Tibial nerve (tissue), 4 donors: ENCODE measurements at regions not wholly inside any gene's neighbourhood (a gene's known extent, or its start where the extent isn't known, plus 50 kb on each side); places are given as distances from the start of the nearest gene placed in this dataset.
A peak's percentile ranks its signal among the peaks of the same experiment; 100 is the strongest.
"Not testable (repeated sequence)": the region's sequence is repeated elsewhere in the genome, so short reads cannot be mapped to it uniquely, and the experiment has no call there.

Experiments
- DNase-seq, 2 donors: peaks; one replicate each; pipeline ENCODE4 v3.0.0-alpha.2; 2019; ENCODE audit warnings: low spot score in 2 of 2
- H3K27ac ChIP-seq, 4 donors: fragments of 200-600 bp; sonication (generic) in 3 of 4; one replicate each; pipeline ENCODE4 v1.5.1; 2017 to 2019; ENCODE audit warnings: mild to moderate bottlenecking in 1 of 4
- H3K27me3 ChIP-seq, 2 donors: fragments of 200-600 bp; sonication (generic) in 1 of 2; one replicate each; pipeline versions ENCODE4 v1.5.1 to v1.6.0; 2017 to 2019
- H3K36me3 ChIP-seq, 3 donors: fragments of 200-600 bp; sonication (generic); one replicate each; pipeline ENCODE4 v1.5.1; 2018 to 2019
- H3K4me1 ChIP-seq, 4 donors: fragments of 200-600 bp; sonication (generic) in 3 of 4; one replicate each; pipeline ENCODE4 v1.5.1; 2017 to 2019
- H3K4me3 ChIP-seq, 4 donors: fragments of 200-600 bp; sonication (generic) in 3 of 4; one replicate each; pipeline ENCODE4 v1.5.1; 2017 to 2019; ENCODE audit warnings: mild to moderate bottlenecking in 1 of 4, moderate library complexity in 1 of 4
- H3K9me3 ChIP-seq, 4 donors: fragments of 200-600 bp; sonication (generic) in 3 of 4; one replicate each; pipeline ENCODE4 v1.5.1; 2017 to 2019
- EP300 ChIP-seq, 2 donors: sonication (generic); formaldehyde crosslinking; IDR thresholded peaks; one replicate each; pipeline ENCODE4 v1.6.1; 2017; ENCODE audit warnings: antibody characterized with exemption in 2 of 2, mild to moderate bottlenecking in 1 of 2
- POLR2A ChIP-seq, 2 donors: fragments of 450-650 bp; IDR thresholded peaks; one replicate each; pipeline ENCODE4 v1.6.1; 2017; ENCODE audit warnings: antibody characterized with exemption in 2 of 2, mild to moderate bottlenecking in 2 of 2, moderate library complexity in 2 of 2
- WGBS, 2 donors: methylation state at CpG; one replicate each; pipeline ENCODE4 v1.1.5; 2018; 5-methylcytosine and 5-hydroxymethylcytosine counted together
- TF ChIP-seq, protein P1 (sequence below), 5 experiments: fragments of 200-600 bp in 3 of 5; fragments of 450-650 bp in 2 of 5; sonication (generic) in 3 of 5; IDR thresholded peaks; one replicate each; pipeline ENCODE4 v1.5.1; 2016 to 2019; ENCODE audit warnings: antibody characterized with exemption in 5 of 5, mild to moderate bottlenecking in 3 of 5, moderate library complexity in 2 of 5

DNA sequence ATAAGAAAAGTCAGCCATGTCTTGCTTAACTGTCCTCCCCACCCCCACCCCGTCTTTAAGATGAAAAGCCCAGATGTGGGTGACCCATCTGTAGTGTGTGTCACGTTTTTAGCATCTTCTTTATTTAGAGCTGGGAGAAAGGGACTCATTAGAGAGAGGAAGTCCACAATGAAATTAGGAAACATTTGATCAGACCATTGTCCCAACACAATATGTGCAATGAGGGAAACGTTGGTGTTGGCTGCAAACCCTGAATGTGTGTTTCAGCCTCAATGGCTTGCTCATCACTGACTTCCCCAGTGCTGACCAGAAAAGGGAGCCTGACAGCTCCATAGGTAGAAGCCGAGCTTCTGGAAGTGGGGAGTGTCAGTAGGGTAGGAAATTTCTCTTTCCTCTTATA lies 475.7 kb downstream of the CD83 start:
- Histone ChIP-seq H3K36me3 (no peaks in the 10 kb centered on the region), H3K27ac (no peak overlapping the region), H3K9me3 (no peaks in the 10 kb centered on the region), H3K27me3 (no peaks in the 10 kb centered on the region), H3K4me3 (no peak overlapping the region), H3K4me1 (no peaks in the 10 kb centered on the region)
- WGBS, 2 donors = 80 to 87% methylated on average over 4 of the region's 4 CpGs
- DNase-seq = no peak
- TF ChIP-seq POLR2A (IDR thresholded peaks at IDR 0.05) = no peak

DNA sequence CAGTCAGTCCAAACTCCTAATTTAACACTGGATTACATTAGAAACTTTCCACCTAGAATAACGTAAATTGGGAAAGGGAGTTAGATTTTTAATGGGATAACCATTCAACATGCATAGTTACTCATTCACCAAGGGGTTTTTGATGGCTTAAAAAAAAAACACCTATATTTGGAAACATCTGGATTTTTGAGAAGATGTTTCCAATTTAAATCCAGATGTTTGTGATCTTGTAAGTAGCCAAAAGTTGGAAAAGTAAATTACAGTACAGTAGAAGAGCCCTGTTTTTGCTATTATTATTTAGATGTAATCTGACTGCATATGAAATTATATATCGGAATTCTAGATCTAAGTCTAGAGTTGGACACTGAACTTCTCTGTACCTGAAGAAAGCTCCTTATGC lies 478.2 kb downstream of the CD83 start:
- no peak overlapping the region for H3K4me3 ChIP-seq
- H3K9me3 ChIP-seq = no peaks in the 10 kb centered on the region
- no peaks in the 10 kb centered on the region for H3K27me3 ChIP-seq
- DNase-seq = no peak
- H3K36me3 ChIP-seq = no peaks in the 10 kb centered on the region
- 93% methylated on average over 2 of the region's 2 CpGs for WGBS, 2 donors
- no peak overlapping the region for H3K27ac ChIP-seq
- TF ChIP-seq, protein P1, sequence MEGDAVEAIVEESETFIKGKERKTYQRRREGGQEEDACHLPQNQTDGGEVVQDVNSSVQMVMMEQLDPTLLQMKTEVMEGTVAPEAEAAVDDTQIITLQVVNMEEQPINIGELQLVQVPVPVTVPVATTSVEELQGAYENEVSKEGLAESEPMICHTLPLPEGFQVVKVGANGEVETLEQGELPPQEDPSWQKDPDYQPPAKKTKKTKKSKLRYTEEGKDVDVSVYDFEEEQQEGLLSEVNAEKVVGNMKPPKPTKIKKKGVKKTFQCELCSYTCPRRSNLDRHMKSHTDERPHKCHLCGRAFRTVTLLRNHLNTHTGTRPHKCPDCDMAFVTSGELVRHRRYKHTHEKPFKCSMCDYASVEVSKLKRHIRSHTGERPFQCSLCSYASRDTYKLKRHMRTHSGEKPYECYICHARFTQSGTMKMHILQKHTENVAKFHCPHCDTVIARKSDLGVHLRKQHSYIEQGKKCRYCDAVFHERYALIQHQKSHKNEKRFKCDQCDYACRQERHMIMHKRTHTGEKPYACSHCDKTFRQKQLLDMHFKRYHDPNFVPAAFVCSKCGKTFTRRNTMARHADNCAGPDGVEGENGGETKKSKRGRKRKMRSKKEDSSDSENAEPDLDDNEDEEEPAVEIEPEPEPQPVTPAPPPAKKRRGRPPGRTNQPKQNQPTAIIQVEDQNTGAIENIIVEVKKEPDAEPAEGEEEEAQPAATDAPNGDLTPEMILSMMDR (IDR thresholded peaks at IDR 0.05) = no peak
- no peak for TF ChIP-seq POLR2A (IDR thresholded peaks at IDR 0.05)
- no peak for TF ChIP-seq EP300 (IDR thresholded peaks at IDR 0.05)
- H3K4me1 ChIP-seq = no peaks in the 10 kb centered on the region

DNA sequence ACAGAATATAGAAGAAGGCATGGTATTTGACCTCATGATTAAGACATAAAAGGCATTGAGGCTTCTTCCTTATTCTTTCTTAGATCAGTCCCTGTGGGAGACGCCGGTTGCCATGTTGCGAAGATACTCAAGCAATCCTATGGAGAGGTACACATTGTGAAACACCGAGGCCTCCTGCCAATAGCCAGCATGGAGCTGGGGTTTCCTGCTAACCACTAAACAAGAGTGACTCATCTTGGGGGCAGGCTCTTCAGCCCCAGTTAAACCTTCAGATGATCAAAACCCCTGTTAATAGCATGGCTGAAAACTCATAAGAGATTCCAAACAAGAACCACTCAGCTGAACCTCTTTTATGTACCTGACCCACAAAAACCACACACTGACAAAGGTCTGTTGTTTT lies 478.8 kb downstream of the CD83 start:
- Histone ChIP-seq H3K36me3 (no peaks in the 10 kb centered on the region), H3K27ac (no peak overlapping the region), H3K27me3 (no peaks in the 10 kb centered on the region), H3K4me1 (no peaks in the 10 kb centered on the region), H3K4me3 (no peak overlapping the region), H3K9me3 (no peaks in the 10 kb centered on the region)
- peak in 1 of 2 donors; percentile 16 for DNase-seq
- TF ChIP-seq EP300 (IDR thresholded peaks at IDR 0.05) = no peak
- TF ChIP-seq, protein P1 (IDR thresholded peaks at IDR 0.05) = no peak
- TF ChIP-seq POLR2A (IDR thresholded peaks at IDR 0.05) = no peak
- 75 to 79% methylated on average over 4 of the region's 4 CpGs for WGBS, 2 donors

DNA sequence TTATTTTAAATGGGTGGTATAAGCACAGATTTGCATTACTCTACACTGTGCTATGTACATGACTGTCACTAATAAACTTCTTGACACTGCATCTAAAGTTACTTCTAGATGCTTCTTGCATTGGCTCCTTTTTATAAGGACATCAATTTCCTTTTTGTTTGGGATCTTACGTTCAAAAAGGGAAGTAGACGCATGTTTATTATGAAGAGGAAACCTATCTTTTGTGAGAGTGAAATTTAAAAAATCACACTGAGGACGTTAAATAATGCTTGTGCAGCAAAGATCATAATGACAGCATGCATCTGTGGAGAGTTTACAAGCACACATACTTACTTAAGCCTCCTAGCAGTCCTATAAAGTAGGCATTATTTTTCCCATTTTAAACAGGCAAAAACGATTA lies 479.5 kb downstream of the CD83 start:
- TF ChIP-seq EP300 (IDR thresholded peaks at IDR 0.05) = no peak
- no peak for TF ChIP-seq POLR2A (IDR thresholded peaks at IDR 0.05)
- TF ChIP-seq, protein P1 (IDR thresholded peaks at IDR 0.05) = no peak
- no peak for DNase-seq
- Histone ChIP-seq H3K27ac (no peak overlapping the region), H3K4me3 (no peak overlapping the region), H3K36me3 (no peaks in the 10 kb centered on the region), H3K4me1 (no peaks in the 10 kb centered on the region), H3K27me3 (no peaks in the 10 kb centered on the region), H3K9me3 (no peaks in the 10 kb centered on the region)
- 57 to 63% methylated on average over 4 of the region's 4 CpGs for WGBS, 2 donors

DNA sequence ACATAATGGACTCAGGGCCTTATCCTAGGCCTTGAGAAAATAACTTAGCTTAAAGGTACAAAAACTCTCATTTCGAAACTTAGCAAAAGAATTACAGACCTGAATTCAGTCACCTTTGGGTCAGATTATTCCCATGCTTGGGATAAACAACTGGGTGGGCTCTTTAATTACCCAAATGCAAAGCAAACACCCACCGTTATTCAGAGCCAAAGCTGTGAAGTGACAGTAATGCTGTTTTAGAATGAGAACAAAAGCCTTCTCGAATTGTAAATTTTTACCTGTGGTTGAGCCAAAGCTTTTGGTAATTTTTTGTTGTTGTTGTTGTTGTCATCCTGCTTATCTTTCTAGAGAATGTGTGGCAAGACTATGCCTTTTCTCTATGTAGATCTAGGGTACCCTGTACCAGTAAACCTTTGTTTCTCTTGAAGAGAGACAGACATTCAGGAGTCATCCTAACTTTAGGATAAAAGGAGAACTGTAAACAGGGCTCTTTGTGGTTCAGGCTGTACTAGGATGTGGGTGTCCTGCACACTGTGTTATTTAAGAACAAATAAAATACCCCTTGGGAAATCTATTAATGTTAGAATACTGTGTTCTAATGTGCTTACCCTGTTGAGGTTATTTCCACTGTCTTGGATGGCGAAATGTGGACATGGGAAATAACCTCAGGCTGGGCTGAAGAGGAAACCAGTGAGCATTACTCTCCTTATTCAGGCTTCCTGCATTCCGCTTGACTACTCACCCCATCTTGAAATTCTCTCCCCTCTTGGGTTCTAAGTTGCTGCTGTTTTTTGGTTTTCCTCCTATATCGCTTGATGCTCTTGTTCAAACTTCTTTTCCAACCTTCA lies 480.7 kb downstream of the CD83 start:
- DNase-seq = no peak
- no peak overlapping the region for H3K4me3 ChIP-seq
- no peaks in the 10 kb centered on the region for H3K36me3 ChIP-seq
- H3K27me3 ChIP-seq = no peaks in the 10 kb centered on the region
- no peaks in the 10 kb centered on the region for H3K9me3 ChIP-seq
- no peaks in the 10 kb centered on the region for H3K4me1 ChIP-seq
- TF ChIP-seq EP300 (IDR thresholded peaks at IDR 0.05) = no peak
- TF ChIP-seq, protein P1 (IDR thresholded peaks at IDR 0.05) = no peak
- no peak for TF ChIP-seq POLR2A (IDR thresholded peaks at IDR 0.05)
- 78 to 79% methylated on average over 6 of the region's 6 CpGs for WGBS, 2 donors
- H3K27ac ChIP-seq = no peak overlapping the region

DNA sequence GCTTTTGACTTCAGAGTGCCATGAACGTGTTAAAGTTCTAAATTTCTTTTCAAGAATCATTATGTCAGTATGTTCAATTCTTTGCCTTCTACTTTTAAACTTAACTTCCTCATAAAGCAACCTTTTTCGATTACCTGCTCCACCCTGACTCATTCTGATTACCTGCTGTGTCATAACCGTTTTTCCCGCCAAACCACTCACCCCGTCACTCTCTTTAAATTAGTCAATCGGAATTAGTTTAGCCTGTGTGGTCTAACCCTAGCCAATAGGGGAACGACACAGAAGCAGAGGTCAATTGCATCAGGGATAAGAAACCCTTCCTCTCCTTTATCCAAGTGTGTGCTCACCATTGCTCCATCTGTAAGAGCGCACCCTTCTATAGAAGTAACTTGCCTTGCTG lies 482.7 kb downstream of the CD83 start:
- not testable (repeated sequence) for H3K9me3 ChIP-seq, H3K27ac ChIP-seq, DNase-seq, H3K36me3 ChIP-seq, H3K4me1 ChIP-seq, H3K27me3 ChIP-seq, H3K4me3 ChIP-seq
- WGBS, 2 donors = 90 to 98% methylated on average over 8 of the region's 8 CpGs
